GM18499 (cell line): ENCODE measurements at regions not wholly inside any gene's neighbourhood (a gene's known extent, or its start where the extent isn't known, plus 50 kb on each side); places are given as distances from the start of the nearest gene placed in this dataset.
"Not testable (repeated sequence)": the region's sequence is repeated elsewhere in the genome, so short reads cannot be mapped to it uniquely, and the experiment has no call there.

Experiments used
- ATAC-seq: cut with Tn5 transposase; IDR thresholded peaks from one replicate; pipeline ENCODE4 v1.9.1; 2021; ENCODE audit warnings: moderate number of reproducible peaks; ENCODE audit not compliant: insufficient read depth, unreplicated experiment

- ATAC-seq = no peak
Observed at GRCh38 chr18:65215865-65216466, 534.8 kb upstream of the CDH7 start.

GRCh38 chr18:65214456-65214855, 536.4 kb upstream of the CDH7 start:
- no peak for ATAC-seq

GRCh38 chr18:65206551-65207260, 544.1 kb upstream of the CDH7 start:
- ATAC-seq = no peak

- no peak for ATAC-seq
Observed at GRCh38 chr18:65202091-65202490, 548.7 kb upstream of the CDH7 start.

GRCh38 chr18:65175681-65176080, 575.1 kb upstream of the CDH7 start:
- ATAC-seq = no peak

GRCh38 chr18:65162086-65162485, 588.7 kb upstream of the CDH7 start:
- ATAC-seq = not testable (repeated sequence)

- no peak for ATAC-seq
Observed at GRCh38 chr18:65146482-65147021, 604.3 kb upstream of the CDH7 start.

GRCh38 chr18:65145312-65145711, 605.5 kb upstream of the CDH7 start:
- ATAC-seq = no peak

GRCh38 chr18:65133610-65134009, 617.2 kb upstream of the CDH7 start:
- ATAC-seq = no peak

- ATAC-seq = no peak
Observed at GRCh38 chr18:65124633-65125032, 626.2 kb upstream of the CDH7 start.

- ATAC-seq = no peak
Observed at GRCh38 chr18:65103864-65104263, 646.9 kb upstream of the CDH7 start.

GRCh38 chr18:65093346-65093745, 657.5 kb upstream of the CDH7 start:
- ATAC-seq = no peak

- ATAC-seq = no peak
Observed at GRCh38 chr18:65091744-65092329, 659.0 kb upstream of the CDH7 start.

- ATAC-seq = no peak
Observed at GRCh38 chr18:65082907-65083306, 667.9 kb upstream of the CDH7 start.

- ATAC-seq = no peak
Observed at GRCh38 chr18:65081786-65082185, 669.0 kb upstream of the CDH7 start.

- ATAC-seq = no peak
Observed at GRCh38 chr18:65073060-65073550, 677.7 kb upstream of the CDH7 start.

- ATAC-seq = no peak
Observed at GRCh38 chr18:65057439-65058083, 693.3 kb upstream of the CDH7 start.

GRCh38 chr18:65056575-65056974, 694.2 kb upstream of the CDH7 start:
- no peak for ATAC-seq

GRCh38 chr18:65049586-65049985, 701.2 kb upstream of the CDH7 start:
- ATAC-seq = no peak

GRCh38 chr18:65039578-65039977, 711.2 kb upstream of the CDH7 start:
- no peak for ATAC-seq

GRCh38 chr18:65035701-65036100, 715.1 kb upstream of the CDH7 start:
- ATAC-seq = no peak
